DMS53 treated with DMSO at 0.1 percent for 48 hours (cell line): ENCODE measurements at regions not wholly inside any gene's neighbourhood (a gene's known extent, or its start where the extent isn't known, plus 50 kb on each side); places are given as distances from the start of the nearest gene placed in this dataset.
"Not testable (repeated sequence)": the region's sequence is repeated elsewhere in the genome, so short reads cannot be mapped to it uniquely, and the experiment has no call there.

Source experiments
- DNase-seq: peaks from one replicate; lab custom pipeline; 2025; ENCODE audit not compliant: unreplicated experiment; lab: John Stamatoyannopoulos, UW

- no peak for DNase-seq
Observed at GRCh38 chr10:81722399-81722798, 152.6 kb upstream of the NRG3 start.

DNA sequence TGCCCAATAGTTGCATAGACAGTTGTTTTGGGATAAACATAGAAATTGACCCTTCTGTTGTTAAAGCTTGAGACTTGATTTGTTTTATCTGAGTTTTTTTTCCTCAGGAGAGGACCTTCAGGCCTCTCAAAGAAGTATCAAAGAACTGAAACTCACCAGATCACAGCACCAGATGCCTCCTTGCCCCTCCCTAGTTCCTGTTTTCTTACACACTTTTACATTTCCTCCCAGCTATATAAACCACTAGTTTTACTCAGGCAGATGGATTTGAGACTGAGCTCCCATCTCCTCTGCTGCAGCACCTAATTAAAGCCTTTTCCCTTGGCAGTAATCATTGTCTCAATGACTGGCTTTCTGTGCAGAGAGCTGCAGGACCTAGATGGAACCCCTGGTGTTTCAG is 150.6 kb upstream of the NRG3 start:
- no peak for DNase-seq

GRCh38 chr10:81725851-81726250 is 149.1 kb upstream of the NRG3 start:
- no peak for DNase-seq

- DNase-seq = no peak
Observed at GRCh38 chr10:81728692-81729091, 146.3 kb upstream of the NRG3 start.

DNA sequence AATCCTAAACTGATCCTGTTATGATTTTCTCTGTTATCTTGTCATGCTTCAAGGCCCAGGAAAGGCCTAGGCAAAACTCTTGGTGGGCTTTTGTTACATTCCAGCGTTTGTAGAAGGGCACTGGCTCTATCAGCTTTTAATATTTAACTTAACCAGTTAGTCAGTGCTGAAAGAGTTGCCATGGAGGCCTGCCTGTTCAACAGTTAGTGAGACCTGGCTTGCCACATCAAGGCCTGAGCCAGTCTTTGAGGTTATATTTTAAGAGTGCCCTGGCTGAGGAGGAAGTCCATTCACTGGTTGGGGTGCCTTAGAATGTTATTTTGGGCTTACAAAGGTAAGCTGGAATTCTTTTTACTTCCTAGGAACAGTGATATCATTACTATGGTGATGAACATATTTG is 144.1 kb upstream of the NRG3 start:
- DNase-seq = no peak

GRCh38 chr10:81733542-81733941 is 141.5 kb upstream of the NRG3 start:
- DNase-seq = no peak

DNA sequence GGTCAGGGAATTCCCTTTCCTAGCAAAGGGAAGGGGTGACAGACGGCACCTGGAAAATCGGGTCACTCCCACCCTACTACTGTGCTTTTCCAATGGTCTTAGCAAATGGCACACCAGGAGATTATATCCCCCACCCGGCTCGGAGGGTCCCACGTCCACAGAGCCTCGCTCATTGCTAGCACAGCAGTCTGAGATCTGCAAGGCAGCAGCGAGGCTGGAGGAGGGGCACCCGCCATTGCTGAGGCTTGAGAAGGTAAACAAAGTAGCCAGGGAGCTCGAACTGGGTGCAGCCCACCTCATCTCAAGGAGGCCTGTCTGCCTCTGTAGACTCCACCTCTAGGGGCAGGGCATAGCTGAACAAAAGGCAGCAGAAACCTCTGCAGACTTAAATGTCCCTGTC is 139.8 kb upstream of the NRG3 start:
- DNase-seq = not testable (repeated sequence)

GRCh38 chr10:81759111-81759510 is 115.9 kb upstream of the NRG3 start:
- DNase-seq = no peak

DNA sequence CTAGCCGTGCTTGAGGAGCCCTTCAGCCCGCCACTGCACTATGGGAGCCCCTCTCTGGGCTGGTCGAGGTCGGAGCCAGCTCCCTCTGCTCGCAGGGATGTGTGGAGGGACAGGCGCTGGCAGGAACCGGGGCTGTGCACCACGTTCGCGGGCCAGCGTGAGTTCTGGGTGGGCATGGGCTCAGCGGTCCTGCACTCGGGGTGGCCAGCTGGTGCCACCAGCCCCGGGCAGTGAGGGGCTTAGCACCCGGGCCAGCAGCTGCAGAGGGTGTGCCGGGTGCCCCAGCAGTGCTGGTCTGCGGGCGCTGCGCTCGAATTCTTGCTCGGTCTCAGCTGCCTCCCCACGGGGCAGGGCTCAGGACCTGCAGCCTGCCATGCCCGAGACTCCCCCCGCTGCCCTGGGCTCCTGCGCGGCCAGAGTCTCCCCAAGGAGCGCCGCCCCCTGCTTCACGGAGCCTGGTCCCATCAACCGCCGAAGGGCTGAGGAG is 90.8 kb upstream of the NRG3 start:
- DNase-seq = no peak

DNA sequence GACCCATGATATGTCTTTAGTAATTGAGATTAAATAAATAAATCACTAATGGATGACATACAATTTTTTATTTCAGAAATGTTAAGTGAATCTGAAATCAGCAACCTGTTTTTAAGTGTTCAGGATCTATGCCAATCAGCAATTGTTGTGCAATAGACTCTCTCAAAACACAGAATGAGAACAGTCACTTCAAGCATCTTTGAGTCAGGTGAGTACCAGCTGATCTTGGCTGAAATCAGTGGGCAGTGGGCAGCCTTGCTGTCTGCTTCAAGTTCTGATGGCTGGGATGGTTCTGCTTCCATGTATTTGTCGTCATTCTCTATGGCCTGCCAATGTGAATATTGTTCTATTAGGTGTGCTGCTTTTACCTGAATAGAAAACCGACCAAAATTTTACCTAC is 82.3 kb upstream of the NRG3 start:
- no peak for DNase-seq

DNA sequence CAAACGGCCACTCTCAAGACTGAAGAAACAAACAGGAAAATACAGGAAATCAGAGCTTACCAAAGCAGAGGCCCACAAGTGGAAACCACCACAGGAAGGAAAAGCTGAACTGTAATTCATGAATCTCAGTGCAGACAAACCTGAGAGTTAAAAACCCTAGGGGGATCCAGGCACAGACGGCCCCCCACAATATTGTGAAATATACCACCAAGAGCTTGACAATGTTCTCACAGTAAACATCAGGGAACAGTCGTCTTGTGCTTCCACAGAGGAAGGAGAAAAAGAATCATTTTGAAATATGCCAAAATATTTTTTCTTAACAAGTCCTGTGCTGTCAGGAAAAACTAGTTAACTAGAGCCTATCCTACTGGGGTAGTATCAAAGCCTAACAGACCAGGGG is 68.2 kb upstream of the NRG3 start:
- DNase-seq = no peak

- no peak for DNase-seq
Observed at GRCh38 chr10:81814842-81815241, 60.2 kb upstream of the NRG3 start.

GRCh38 chr10:81817596-81818170 is 57.3 kb upstream of the NRG3 start:
- no peak for DNase-seq

- peak; percentile 62 for DNase-seq
Observed at GRCh38 chr10:81820418-81820817, 54.6 kb upstream of the NRG3 start.
